GM08714 (cell line): ENCODE measurements at regions not wholly inside any gene's neighbourhood (a gene's known extent, or its start where the extent isn't known, plus 50 kb on each side); places are given as distances from the start of the nearest gene placed in this dataset.

Experiments
- H3K4me3 ChIP-seq: fragments of 200-500 bp; sonication (Bioruptor generic); 2 replicates; pipeline ENCODE4 v1.5.1; 2014; ENCODE audit warnings: mild to moderate bottlenecking, low read length, inconsistent platforms
- ZNF274 ChIP-seq: IDR thresholded peaks from 2 replicates; pipeline ENCODE4 v1.6.1; 2012; ENCODE audit warnings: mild to moderate bottlenecking, low read depth, low read length

- no peak overlapping the region for H3K4me3 ChIP-seq
- no peak for TF ChIP-seq ZNF274
Observed at GRCh38 chr13:99725644-99726043, 224.4 kb downstream of the TM9SF2 start.

DNA sequence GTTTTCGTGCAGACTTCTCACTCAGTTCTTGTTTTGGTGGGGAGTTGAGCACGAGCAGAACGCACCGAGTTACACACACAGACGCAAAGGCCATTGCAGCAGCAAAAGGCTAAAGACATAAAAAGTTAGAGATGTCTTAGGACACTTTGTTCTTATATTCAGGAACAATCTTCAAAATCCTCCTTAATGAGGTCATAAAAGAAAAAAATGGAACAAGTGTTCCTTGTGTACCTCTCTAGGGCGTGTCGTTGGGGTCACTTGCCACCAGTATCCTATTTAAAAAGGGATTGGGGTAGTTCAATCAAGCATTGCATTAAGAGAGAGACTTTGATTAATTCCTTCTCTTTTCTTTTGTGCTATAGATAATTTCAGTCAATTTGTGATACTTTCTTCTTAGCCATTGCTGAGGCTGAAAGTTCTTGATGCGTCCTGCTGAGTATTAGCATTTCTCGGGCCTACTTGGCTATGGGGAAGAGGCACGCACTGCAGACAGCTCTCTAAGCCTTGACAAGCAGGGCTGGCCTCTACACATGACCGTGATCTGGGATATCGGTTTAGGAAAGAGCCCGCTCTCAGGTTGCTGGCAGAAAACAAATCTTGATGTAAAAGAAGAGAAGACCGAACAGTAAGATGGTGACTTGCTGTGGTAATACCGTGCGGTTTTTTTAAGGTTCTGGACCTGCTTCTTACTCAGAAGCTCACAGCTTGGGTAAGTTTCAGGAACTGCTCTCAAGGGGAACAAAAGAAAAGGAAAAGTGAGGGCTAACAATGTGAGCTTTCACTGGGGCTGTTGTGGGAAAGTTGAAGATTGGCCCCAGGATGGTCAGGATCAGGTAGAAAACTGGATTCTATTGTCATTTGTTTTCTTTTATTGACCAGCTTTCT, 223.6 kb downstream of the TM9SF2 start:
- no peak for TF ChIP-seq ZNF274
- no peak overlapping the region for H3K4me3 ChIP-seq

- H3K4me3 ChIP-seq = no peak overlapping the region
- TF ChIP-seq ZNF274 = no peak
Observed at GRCh38 chr13:99723878-99724277, 222.6 kb downstream of the TM9SF2 start.

GRCh38 chr13:99722931-99723330, 221.7 kb downstream of the TM9SF2 start:
- H3K4me3 ChIP-seq = no peak overlapping the region
- no peak for TF ChIP-seq ZNF274

- H3K4me3 ChIP-seq = no peak overlapping the region
- TF ChIP-seq ZNF274 = no peak
Observed at GRCh38 chr13:99722338-99722818, 221.1 kb downstream of the TM9SF2 start.

GRCh38 chr13:99721606-99722337, 220.5 kb downstream of the TM9SF2 start:
- TF ChIP-seq ZNF274 = no peak

DNA sequence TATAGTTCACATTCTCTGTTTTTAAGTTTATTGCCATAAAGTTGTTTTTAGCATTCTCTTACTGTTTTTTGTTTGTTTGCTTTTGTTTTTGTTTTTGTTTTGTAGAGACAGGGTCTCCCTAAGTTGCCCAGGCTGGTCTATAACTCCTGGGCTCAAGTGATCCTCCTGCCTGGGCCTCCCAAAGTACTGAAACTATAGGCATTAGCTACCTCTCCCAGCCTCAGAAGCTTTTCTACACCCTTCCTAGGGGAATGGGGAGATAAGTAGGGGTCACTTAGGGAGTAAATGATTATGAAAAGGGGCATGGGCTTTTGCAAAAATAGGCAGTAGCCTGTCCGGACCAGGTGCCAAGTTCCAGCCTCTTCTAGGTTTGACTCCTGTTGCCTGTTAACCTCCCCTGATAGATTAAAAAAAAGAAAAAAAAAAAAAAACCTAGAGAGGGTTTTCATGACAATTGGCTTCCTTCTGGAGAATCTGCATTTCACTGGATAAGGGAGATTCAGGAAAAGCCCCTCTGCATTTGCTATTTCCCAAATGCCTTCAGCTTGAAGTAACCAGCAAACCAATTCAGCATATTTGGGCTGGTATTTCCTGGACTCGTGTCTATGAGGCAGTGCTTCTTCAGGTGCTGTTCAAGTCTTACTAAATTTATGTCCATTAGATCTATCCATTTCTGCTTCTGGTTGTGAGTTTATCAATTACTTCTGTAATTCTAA, 216.8 kb downstream of the TM9SF2 start:
- no peak for TF ChIP-seq ZNF274
- H3K4me3 ChIP-seq = no peak overlapping the region

More at GRCh38 chr13:99721606-99722337, 220.5 kb downstream of the TM9SF2 start:
- H3K4me3 ChIP-seq = no peak overlapping the region

- no peak for TF ChIP-seq ZNF274
- no peak overlapping the region for H3K4me3 ChIP-seq
Observed at GRCh38 chr13:99709134-99709533, 207.9 kb downstream of the TM9SF2 start.

- H3K4me3 ChIP-seq = no peak overlapping the region
- no peak for TF ChIP-seq ZNF274
Observed at GRCh38 chr13:99704390-99704789, 203.1 kb downstream of the TM9SF2 start.

- no peak overlapping the region for H3K4me3 ChIP-seq
- TF ChIP-seq ZNF274 = no peak
Observed at GRCh38 chr13:99703908-99704307, 202.6 kb downstream of the TM9SF2 start.

DNA sequence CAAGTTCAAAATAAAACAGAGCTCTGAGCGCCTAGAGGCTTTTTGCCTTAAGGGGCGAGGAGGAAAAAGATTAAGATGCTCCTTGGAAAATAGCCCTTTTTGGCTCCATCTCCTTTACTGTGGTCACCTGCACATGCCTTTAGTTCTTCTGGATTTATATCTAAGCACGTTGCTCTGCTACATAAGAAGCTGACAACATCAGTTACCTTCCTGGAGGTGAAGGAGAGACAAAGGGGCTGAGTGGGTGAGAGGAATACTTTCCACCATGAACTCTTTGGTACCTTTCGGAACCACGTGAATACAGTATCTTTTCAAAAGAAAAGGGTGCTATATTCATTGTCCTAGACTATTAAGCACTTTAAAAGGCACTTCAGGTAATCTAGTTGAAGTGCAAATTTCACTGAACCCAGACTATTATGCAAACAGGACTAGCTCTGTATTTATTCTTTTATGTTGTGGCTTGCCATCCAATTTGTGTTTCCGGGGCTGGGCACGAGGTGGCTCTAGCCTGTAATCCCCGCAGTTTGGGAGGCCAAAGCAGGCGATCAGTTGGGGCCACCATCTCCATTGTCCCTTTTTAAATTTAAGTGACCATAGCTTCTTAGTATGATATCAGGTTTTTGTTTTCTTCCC, 201.5 kb downstream of the TM9SF2 start:
- no peak overlapping the region for H3K4me3 ChIP-seq
- TF ChIP-seq ZNF274 = no peak

GRCh38 chr13:99700468-99700867, 199.2 kb downstream of the TM9SF2 start:
- TF ChIP-seq ZNF274 = no peak
- H3K4me3 ChIP-seq = no peak overlapping the region

DNA sequence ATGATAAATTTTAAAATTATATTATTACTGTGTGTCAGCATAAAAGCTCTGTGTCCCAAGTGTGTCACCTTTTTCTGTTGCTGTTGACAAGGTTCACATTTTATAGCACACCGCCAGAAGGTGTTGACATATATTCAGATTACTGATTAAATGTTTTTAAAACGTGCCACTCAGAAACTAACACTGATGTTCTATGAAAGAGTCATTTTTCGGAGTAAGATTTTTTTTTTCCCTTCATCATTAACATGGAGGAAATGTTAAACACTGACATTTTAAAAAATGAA, 197.5 kb downstream of the TM9SF2 start:
- H3K4me3 ChIP-seq = no peak overlapping the region
- no peak for TF ChIP-seq ZNF274
